ENCODE measurements at regions not wholly inside any gene's neighbourhood (a gene's known extent, or its start where the extent isn't known, plus 50 kb on each side); places are given as distances from the start of the nearest gene placed in this dataset.

DNA sequence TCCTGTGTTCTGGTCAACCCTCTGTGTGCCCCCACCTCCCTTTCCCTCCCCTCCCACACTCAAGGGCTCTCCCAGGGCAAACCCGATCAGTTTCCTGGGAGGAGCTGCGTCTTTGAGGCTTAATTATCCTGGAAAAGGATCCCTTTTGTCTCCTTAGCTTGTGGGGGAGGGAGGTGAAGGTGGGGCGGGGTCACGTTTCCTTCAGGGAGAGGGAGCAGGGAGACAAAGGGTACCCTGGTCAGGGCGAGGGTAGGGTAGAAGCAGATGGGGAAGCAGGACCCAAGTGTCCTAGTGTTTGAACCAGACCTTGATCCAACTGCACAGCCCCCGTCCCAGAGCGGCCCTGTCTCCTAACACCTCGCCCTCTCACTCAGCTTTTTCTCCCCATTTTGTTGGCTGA lies 90.1 kb downstream of the HIF1AN start:
- Histone ChIP-seq H2AFZ (ENCODE audit: control insufficient read depth, low read length) (no peak overlapping the region), H3K4me3 (ENCODE audit: control insufficient read depth in 2 of 3, extremely low read depth in 1 of 3, insufficient read depth in 2 of 3, low read depth in 1 of 3, low read length in 3 of 3) (no peak overlapping the region), H3K4me1 (ENCODE audit: control insufficient read depth, extremely low read depth, insufficient read depth, low read length) (no peaks in the 10 kb centered on the region), H3K27ac (ENCODE audit: control insufficient read depth, insufficient read depth, low read length) (no peak overlapping the region), H4K20me1 (ENCODE audit: control insufficient read depth, extremely low read depth, insufficient read depth, low read length) (no peaks in the 10 kb centered on the region), H3K4me2 (ENCODE audit: control insufficient read depth, extremely low read depth, insufficient read depth, low read depth, low read length) (no peak overlapping the region), H3K27me3 (ENCODE audit: control insufficient read depth, extremely low read depth, insufficient read depth, low read length) (peaks cover 37% of the 10 kb centered on the region), H3K36me3 (ENCODE audit: control insufficient read depth in 2 of 2, extremely low read depth in 1 of 2, insufficient read depth in 2 of 2, low read length in 2 of 2) (no peaks in the 10 kb centered on the region), H3K79me2 (ENCODE audit: control insufficient read depth, insufficient read depth, low read length) (no peaks in the 10 kb centered on the region), H3K9ac (ENCODE audit: control insufficient read depth, extremely low read depth, insufficient read depth, low read length) (no peak overlapping the region), H3K9me1 (ENCODE audit: control insufficient read depth, extremely low read depth, insufficient read depth, low read length) (no peaks in the 10 kb centered on the region), H3K9me3 (ENCODE audit: control insufficient read depth, low read depth, low read length) (no peaks in the 10 kb centered on the region)
- dilution Hi-C loops (cut with MboI; ENCODE audit: extremely low pct_ligation_motif_present, low sequenced_read_pairs) = no loop called here
- no peak for FAIRE-seq
- TF ChIP-seq EZH2 (IDR thresholded peaks at IDR 0.05; ENCODE audit: low read length) = no peak
- TF ChIP-seq, protein P1, sequence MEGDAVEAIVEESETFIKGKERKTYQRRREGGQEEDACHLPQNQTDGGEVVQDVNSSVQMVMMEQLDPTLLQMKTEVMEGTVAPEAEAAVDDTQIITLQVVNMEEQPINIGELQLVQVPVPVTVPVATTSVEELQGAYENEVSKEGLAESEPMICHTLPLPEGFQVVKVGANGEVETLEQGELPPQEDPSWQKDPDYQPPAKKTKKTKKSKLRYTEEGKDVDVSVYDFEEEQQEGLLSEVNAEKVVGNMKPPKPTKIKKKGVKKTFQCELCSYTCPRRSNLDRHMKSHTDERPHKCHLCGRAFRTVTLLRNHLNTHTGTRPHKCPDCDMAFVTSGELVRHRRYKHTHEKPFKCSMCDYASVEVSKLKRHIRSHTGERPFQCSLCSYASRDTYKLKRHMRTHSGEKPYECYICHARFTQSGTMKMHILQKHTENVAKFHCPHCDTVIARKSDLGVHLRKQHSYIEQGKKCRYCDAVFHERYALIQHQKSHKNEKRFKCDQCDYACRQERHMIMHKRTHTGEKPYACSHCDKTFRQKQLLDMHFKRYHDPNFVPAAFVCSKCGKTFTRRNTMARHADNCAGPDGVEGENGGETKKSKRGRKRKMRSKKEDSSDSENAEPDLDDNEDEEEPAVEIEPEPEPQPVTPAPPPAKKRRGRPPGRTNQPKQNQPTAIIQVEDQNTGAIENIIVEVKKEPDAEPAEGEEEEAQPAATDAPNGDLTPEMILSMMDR (optimal IDR thresholded peaks at IDR 0.05 in 1 of 3, IDR thresholded peaks at IDR 0.05 in 1 of 3, conservative IDR thresholded peaks at IDR 0.05 in 1 of 3; ENCODE audit: extremely low read depth in 1 of 3, insufficient read depth in 2 of 3, low read length in 3 of 3) = no peak
- DNase-seq (ENCODE audit: low read depth, low spot score) = no peak

DNA sequence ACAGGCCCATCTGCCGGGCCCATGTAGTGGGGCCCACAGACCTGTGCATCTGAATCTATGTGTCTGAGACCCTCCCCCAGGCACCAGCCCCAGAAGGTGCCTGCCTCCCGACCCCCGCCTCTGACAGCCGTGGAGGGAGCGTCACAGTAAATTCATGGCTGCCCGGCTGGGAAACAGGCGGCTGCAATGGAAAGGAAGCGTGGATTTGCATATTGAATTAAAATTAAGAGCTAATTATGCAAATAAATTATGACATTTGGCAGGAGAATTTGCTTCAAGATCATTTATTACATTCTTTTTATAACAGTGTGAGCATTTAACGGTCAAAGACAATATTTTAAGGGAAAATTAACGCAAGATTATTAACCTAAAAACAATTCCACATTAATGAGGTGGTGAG lies 92.3 kb downstream of the HIF1AN start:
- H4K20me1 ChIP-seq (ENCODE audit: control insufficient read depth, extremely low read depth, insufficient read depth, low read length) = no peaks in the 10 kb centered on the region
- no peak for FAIRE-seq
- no peak overlapping the region for H3K4me3 ChIP-seq (ENCODE audit: control insufficient read depth in 2 of 3, extremely low read depth in 1 of 3, insufficient read depth in 2 of 3, low read depth in 1 of 3, low read length in 3 of 3)
- no peak for TF ChIP-seq EZH2 (IDR thresholded peaks at IDR 0.05; ENCODE audit: low read length)
- TF ChIP-seq, protein P1 (optimal IDR thresholded peaks at IDR 0.05 in 1 of 3, IDR thresholded peaks at IDR 0.05 in 1 of 3, conservative IDR thresholded peaks at IDR 0.05 in 1 of 3; ENCODE audit: extremely low read depth in 1 of 3, insufficient read depth in 2 of 3, low read length in 3 of 3) = no peak
- H3K27me3 ChIP-seq (ENCODE audit: control insufficient read depth, extremely low read depth, insufficient read depth, low read length) = peaks cover 32% of the 10 kb centered on the region
- no peaks in the 10 kb centered on the region for H3K9me1 ChIP-seq (ENCODE audit: control insufficient read depth, extremely low read depth, insufficient read depth, low read length)
- H3K4me1 ChIP-seq (ENCODE audit: control insufficient read depth, extremely low read depth, insufficient read depth, low read length) = no peaks in the 10 kb centered on the region
- dilution Hi-C loops (cut with MboI; ENCODE audit: extremely low pct_ligation_motif_present, low sequenced_read_pairs) = no loop called here
- no peak for DNase-seq (ENCODE audit: low read depth, low spot score)
- H3K4me2 ChIP-seq (ENCODE audit: control insufficient read depth, extremely low read depth, insufficient read depth, low read depth, low read length) = no peak overlapping the region
- no peaks in the 10 kb centered on the region for H3K9me3 ChIP-seq (ENCODE audit: control insufficient read depth, low read depth, low read length)
- no peaks in the 10 kb centered on the region for H3K36me3 ChIP-seq (ENCODE audit: control insufficient read depth in 2 of 2, extremely low read depth in 1 of 2, insufficient read depth in 2 of 2, low read length in 2 of 2)
- no peaks in the 10 kb centered on the region for H3K79me2 ChIP-seq (ENCODE audit: control insufficient read depth, insufficient read depth, low read length)
- no peak overlapping the region for H3K9ac ChIP-seq (ENCODE audit: control insufficient read depth, extremely low read depth, insufficient read depth, low read length)
- H3K27ac ChIP-seq (ENCODE audit: control insufficient read depth, insufficient read depth, low read length) = no peak overlapping the region
- H2AFZ ChIP-seq (ENCODE audit: control insufficient read depth, low read length) = no peak overlapping the region
